Spleen (tissue), 11 donors: ENCODE measurements at regions not wholly inside any gene's neighbourhood (a gene's known extent, or its start where the extent isn't known, plus 50 kb on each side); places are given as distances from the start of the nearest gene placed in this dataset.

ENCODE experiments used
- DNase-seq: peaks from one replicate; pipeline ENCODE4 v3.0.0-alpha.2; 2020
- H3K27ac ChIP-seq, 8 donors: fragments of 200-600 bp; sonication (generic) in 7 of 8; 1 replicate in 4 of 8; 2 replicates in 4 of 8; pipeline versions ENCODE4 v1.5.0 to v1.8.0; 2016 to 2021; ENCODE audit warnings: inconsistent platforms in 4 of 8, mild to moderate bottlenecking in 4 of 8, moderate library complexity in 1 of 8
- H3K27me3 ChIP-seq, 7 donors: fragments of 200-600 bp; sonication (generic) in 6 of 7; replicated peaks in 1 of 7; 1 replicate in 4 of 7; 2 replicates in 3 of 7; pipeline versions ENCODE4 v1.5.0 to v1.8.0; 2016 to 2021; ENCODE audit warnings: inconsistent platforms in 3 of 7, mild to moderate bottlenecking in 1 of 7
- H3K36me3 ChIP-seq, 6 donors: fragments of 200-600 bp; sonication (generic) in 5 of 6; 1 replicate in 4 of 6; 2 replicates in 2 of 6; pipeline versions ENCODE4 v1.5.0 to v1.8.0; 2016 to 2021; ENCODE audit warnings: inconsistent platforms in 2 of 6
- H3K4me1 ChIP-seq, 6 donors: fragments of 200-600 bp; sonication (generic) in 5 of 6; 1 replicate in 3 of 6; 2 replicates in 3 of 6; pipeline versions ENCODE4 v1.5.0 to v1.8.0; 2016 to 2021; ENCODE audit warnings: inconsistent platforms in 3 of 6
- H3K4me3 ChIP-seq, 8 donors: fragments of 200-600 bp; sonication (generic) in 7 of 8; 1 replicate in 4 of 8; 2 replicates in 4 of 8; pipeline versions ENCODE4 v1.5.0 to v1.8.0; 2016 to 2021; ENCODE audit warnings: inconsistent platforms in 4 of 8, mild to moderate bottlenecking in 4 of 8, moderate library complexity in 2 of 8
- H3K9me3 ChIP-seq, 8 donors: fragments of 200-600 bp; sonication (generic) in 7 of 8; 1 replicate in 4 of 8; 2 replicates in 4 of 8; pipeline versions ENCODE4 v1.5.0 to v1.8.0; 2016 to 2021; ENCODE audit warnings: inconsistent platforms in 4 of 8
- CTCF ChIP-seq, 11 experiments: fragments of 200-600 bp in 7 of 11; fragments of 450-650 bp in 4 of 11; sonication (generic) in 4 of 11; IDR thresholded peaks in 8 of 11; conservative IDR thresholded peaks in 3 of 11; 1 replicate in 7 of 11; 2 replicates in 4 of 11; pipeline versions ENCODE4 v1.4.0 to v1.8.0; 2016 to 2021; ENCODE audit warnings: antibody characterized with exemption in 11 of 11, inconsistent platforms in 4 of 11, mild to moderate bottlenecking in 1 of 11
- POLR2A ChIP-seq, 3 donors: fragments of 450-650 bp; IDR thresholded peaks; one replicate each; pipeline ENCODE4 v1.5.1; 2017; ENCODE audit warnings: antibody characterized with exemption in 3 of 3, mild to moderate bottlenecking in 1 of 3
- POLR2AphosphoS5 ChIP-seq, 3 donors: sonication (generic); formaldehyde crosslinking; IDR thresholded peaks; one replicate each; pipeline ENCODE4 v1.5.1; 2017; ENCODE audit warnings: antibody characterized with exemption in 3 of 3
- WGBS, 5 donors: extraction: QIAGEN DNeasy Blood & Tissue Kit in 3 of 5; methylation state at CpG; one replicate each; pipeline versions ENCODE4 v1.1.5 to v1.1.7; 2013 to 2018; 5-methylcytosine and 5-hydroxymethylcytosine counted together
- intact Hi-C: fragments of 100-400 bp; cut with DNase I; formaldehyde crosslinking; loops from one replicate; pipeline ENCODE4 v1.15.0; 2023; ENCODE audit warnings: low total_unique reads
- donor health status: healthy with polysubstance abuse.
- donor health status: DM: no; HTN: no; CAD: no; lungs with moderate emphysema.
- donor health status: DM: no; HTN: no; CAD: no.
- donor health status: Bipolar disorder and iron deficiency.
- donor health status: healthy.
- donor health status: DM: no; HTN: no; CAD: no.
- donor health status: DM: yes; HTN: yes; CAD: no.

DNA sequence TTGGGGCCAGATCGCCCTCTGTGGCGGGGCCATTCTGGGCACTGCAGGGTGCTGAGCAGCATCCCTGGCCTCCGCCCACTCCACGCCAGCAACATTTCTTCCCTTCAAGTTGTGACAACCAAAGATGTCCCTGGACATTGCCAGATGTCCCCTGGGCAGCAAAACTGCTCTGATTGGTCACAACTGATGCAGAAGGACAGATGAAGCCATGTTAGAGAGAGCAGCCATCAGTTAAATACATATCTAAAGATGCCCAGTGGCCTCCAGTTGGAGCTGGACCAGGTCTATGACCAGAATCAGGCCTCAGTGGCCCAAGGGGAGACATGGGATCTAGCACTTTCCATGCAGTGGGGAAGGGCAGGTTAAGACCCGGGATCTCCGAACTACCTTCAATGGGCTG is 125.7 kb downstream of the PTPRS start:
- 87 to 100% (median 96%) methylated on average over 5 to 6 of the region's 6 CpGs for WGBS, 5 donors
- TF ChIP-seq CTCF (IDR thresholded peaks at IDR 0.05 in 8 of 11, conservative IDR thresholded peaks at IDR 0.05 in 3 of 11) (no peak), POLR2A (IDR thresholded peaks at IDR 0.05) (no peak), POLR2AphosphoS5 (IDR thresholded peaks at IDR 0.05) (no peak)
- H3K4me3 ChIP-seq, result no peak overlapping the region
- no peaks in the 10 kb centered on the region for H3K4me1 ChIP-seq
- H3K27ac ChIP-seq, result no peak overlapping the region
- H3K36me3 ChIP-seq, result peaks cover 0 to 83% (median 22%) of the 10 kb centered on the region in 6 donors
- DNase-seq, result no peak
- intact Hi-C loops, result no loop called here
- no peaks in the 10 kb centered on the region for H3K27me3 ChIP-seq
- H3K9me3 ChIP-seq, result peaks cover 0 to 7% (median 0%) of the 10 kb centered on the region in 8 donors

- peaks cover 0 to 7% (median 0%) of the 10 kb centered on the region in 8 donors for H3K9me3 ChIP-seq
- TF ChIP-seq CTCF (IDR thresholded peaks at IDR 0.05 in 8 of 11, conservative IDR thresholded peaks at IDR 0.05 in 3 of 11) (no peak), POLR2AphosphoS5 (IDR thresholded peaks at IDR 0.05) (no peak), POLR2A (IDR thresholded peaks at IDR 0.05) (no peak)
- no peak for DNase-seq
- H3K36me3 ChIP-seq, result peaks cover 0 to 80% (median 19%) of the 10 kb centered on the region in 6 donors
- no peak overlapping the region for H3K27ac ChIP-seq
- H3K4me1 ChIP-seq, result no peaks in the 10 kb centered on the region
- H3K4me3 ChIP-seq, result no peak overlapping the region
- WGBS, 5 donors, result 92 to 96% (median 95%) methylated on average over 20 to 23 of the region's 23 CpGs
- no peaks in the 10 kb centered on the region for H3K27me3 ChIP-seq
- intact Hi-C loops, result no loop called here
Observed at GRCh38 chr19:5214371-5214770, 126.2 kb downstream of the PTPRS start.

- Histone ChIP-seq H3K4me1 (no peaks in the 10 kb centered on the region), H3K27ac (no peak overlapping the region), H3K9me3 (peaks cover 0 to 7% (median 0%) of the 10 kb centered on the region in 8 donors), H3K36me3 (peaks cover 0 to 72% (median 16%) of the 10 kb centered on the region in 6 donors), H3K4me3 (no peak overlapping the region), H3K27me3 (no peaks in the 10 kb centered on the region)
- WGBS, 5 donors, result 87 to 100% (median 89%) methylated on average over 3 of the region's 3 CpGs
- TF ChIP-seq POLR2AphosphoS5 (IDR thresholded peaks at IDR 0.05), result no peak
- no peak for TF ChIP-seq POLR2A (IDR thresholded peaks at IDR 0.05)
- no peak for TF ChIP-seq CTCF (IDR thresholded peaks at IDR 0.05 in 8 of 11, conservative IDR thresholded peaks at IDR 0.05 in 3 of 11)
- intact Hi-C loops, result no loop called here
- DNase-seq, result no peak
Observed at GRCh38 chr19:5213667-5214066, 126.9 kb downstream of the PTPRS start.

- H3K4me3 ChIP-seq, result no peak overlapping the region
- peaks cover 0 to 80% (median 18%) of the 10 kb centered on the region in 6 donors for H3K36me3 ChIP-seq
- peaks cover 0 to 7% (median 0%) of the 10 kb centered on the region in 8 donors for H3K9me3 ChIP-seq
- intact Hi-C loops, result no loop called here
- no peak for DNase-seq
- no peak for TF ChIP-seq CTCF (IDR thresholded peaks at IDR 0.05 in 8 of 11, conservative IDR thresholded peaks at IDR 0.05 in 3 of 11)
- TF ChIP-seq POLR2AphosphoS5 (IDR thresholded peaks at IDR 0.05), result peak in 1 of 3 donors; percentile 38
- no peak for TF ChIP-seq POLR2A (IDR thresholded peaks at IDR 0.05)
- H3K27me3 ChIP-seq, result no peaks in the 10 kb centered on the region
- H3K4me1 ChIP-seq, result no peaks in the 10 kb centered on the region
- WGBS, 5 donors, result 94 to 97% (median 94%) methylated on average over 27 to 30 of the region's 30 CpGs
- H3K27ac ChIP-seq, result no peak overlapping the region
Observed at GRCh38 chr19:5212101-5212500, 128.5 kb downstream of the PTPRS start.
